ENCODE measurements at regions not wholly inside any gene's neighbourhood (a gene's known extent, or its start where the extent isn't known, plus 50 kb on each side); places are given as distances from the start of the nearest gene placed in this dataset.
A peak's percentile ranks its signal among the peaks of the same experiment; 100 is the strongest.

GRCh38 chr5:20648981-20649380, 661.0 kb upstream of the CDH18 start:
- DNase-seq (ENCODE audit: low read depth), result no peak

- no peak for DNase-seq (ENCODE audit: low read depth)
Observed at GRCh38 chr5:20636686-20637085, 648.7 kb upstream of the CDH18 start.

- DNase-seq (ENCODE audit: low read depth), result no peak
Observed at GRCh38 chr5:20619591-20619990, 631.6 kb upstream of the CDH18 start.

- no peak for DNase-seq (ENCODE audit: low read depth)
Observed at GRCh38 chr5:20618340-20618739, 630.3 kb upstream of the CDH18 start.

- DNase-seq (ENCODE audit: low read depth), result no peak
Observed at GRCh38 chr5:20617841-20618240, 629.8 kb upstream of the CDH18 start.

GRCh38 chr5:20615888-20616563, 628.0 kb upstream of the CDH18 start:
- DNase-seq (ENCODE audit: low read depth), result no peak

GRCh38 chr5:20611620-20612019, 623.6 kb upstream of the CDH18 start:
- DNase-seq (ENCODE audit: low read depth), result no peak

- DNase-seq (ENCODE audit: low read depth), result no peak
Observed at GRCh38 chr5:20610681-20611080, 622.7 kb upstream of the CDH18 start.

- DNase-seq (ENCODE audit: low read depth), result no peak
Observed at GRCh38 chr5:20609126-20609525, 621.1 kb upstream of the CDH18 start.

GRCh38 chr5:20608567-20608966, 620.6 kb upstream of the CDH18 start:
- no peak for DNase-seq (ENCODE audit: low read depth)

GRCh38 chr5:20605732-20606525, 617.9 kb upstream of the CDH18 start:
- DNase-seq (ENCODE audit: low read depth), result no peak

- DNase-seq (ENCODE audit: low read depth), result no peak
Observed at GRCh38 chr5:20604992-20605391, 617.0 kb upstream of the CDH18 start.

GRCh38 chr5:20601678-20602100, 613.7 kb upstream of the CDH18 start:
- peak; percentile 60 for DNase-seq (ENCODE audit: low read depth)

- DNase-seq (ENCODE audit: low read depth), result no peak
Observed at GRCh38 chr5:20590356-20590755, 602.4 kb upstream of the CDH18 start.

- no peak for DNase-seq (ENCODE audit: low read depth)
Observed at GRCh38 chr5:20575571-20575970, 587.6 kb upstream of the CDH18 start.

- no peak for DNase-seq (ENCODE audit: low read depth)
Observed at GRCh38 chr5:20574576-20574975, 586.6 kb upstream of the CDH18 start.

- peak; percentile 92 for DNase-seq (ENCODE audit: low read depth)
Observed at GRCh38 chr5:20572614-20573013, 584.6 kb upstream of the CDH18 start.

- peak; percentile 53 for DNase-seq (ENCODE audit: low read depth)
Observed at GRCh38 chr5:20570486-20570885, 582.5 kb upstream of the CDH18 start.

GRCh38 chr5:20562544-20562943, 574.5 kb upstream of the CDH18 start:
- DNase-seq (ENCODE audit: low read depth), result no peak

- no peak for DNase-seq (ENCODE audit: low read depth)
Observed at GRCh38 chr5:20559845-20560244, 571.8 kb upstream of the CDH18 start.

- DNase-seq (ENCODE audit: low read depth), result peak; percentile 80
Observed at GRCh38 chr5:20556115-20556763, 568.2 kb upstream of the CDH18 start.

GRCh38 chr5:20555034-20555433, 567.0 kb upstream of the CDH18 start:
- peak; percentile 22 for DNase-seq (ENCODE audit: low read depth)

GRCh38 chr5:20554001-20554400, 566.0 kb upstream of the CDH18 start:
- DNase-seq (ENCODE audit: low read depth), result peak; percentile 75

Measured in iris pigment epithelial cell (primary cell).